Erythroblast (primary cell): ENCODE measurements at regions not wholly inside any gene's neighbourhood (a gene's known extent, or its start where the extent isn't known, plus 50 kb on each side); places are given as distances from the start of the nearest gene placed in this dataset.

Source experiments
- GATA1 ChIP-seq: IDR thresholded peaks from 2 replicates; pipeline ENCODE4 v1.6.1; 2011; ENCODE audit warnings: low read depth, mild to moderate bottlenecking, control low read depth, low read length, moderate library complexity
- POLR2A ChIP-seq: IDR thresholded peaks from 2 replicates; pipeline ENCODE4 v1.6.1; 2011; ENCODE audit warnings: mild to moderate bottlenecking, low read length

DNA sequence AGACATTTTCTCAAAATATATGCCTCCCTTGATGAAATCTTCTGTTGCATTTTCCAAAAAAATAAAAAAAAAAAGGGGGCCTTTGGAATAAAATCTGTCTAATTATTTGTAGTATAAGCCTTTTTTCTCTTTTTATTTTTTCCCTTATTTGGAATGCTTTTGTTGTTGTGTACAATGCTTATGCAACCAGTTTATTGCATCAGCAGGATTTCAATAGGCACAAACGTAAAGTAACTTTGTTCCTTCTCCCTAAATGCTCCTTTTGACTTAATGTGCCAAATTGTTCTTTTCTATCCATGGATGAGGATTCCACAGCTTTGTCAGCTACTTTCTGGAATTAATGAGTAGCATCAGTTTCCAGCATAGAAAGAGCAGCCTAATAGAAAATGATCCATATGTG is 59.6 kb upstream of the HPGD start:
- no peak for TF ChIP-seq POLR2A
- TF ChIP-seq GATA1, result no peak
